NCI-H2196 treated with DMSO at 0.1 percent for 48 hours (cell line): ENCODE measurements at regions not wholly inside any gene's neighbourhood (a gene's known extent, or its start where the extent isn't known, plus 50 kb on each side); places are given as distances from the start of the nearest gene placed in this dataset.
"Not testable (repeated sequence)": the region's sequence is repeated elsewhere in the genome, so short reads cannot be mapped to it uniquely, and the experiment has no call there.

Source experiments
- DNase-seq: peaks from one replicate; lab custom pipeline; 2025; ENCODE audit not compliant: unreplicated experiment; lab: John Stamatoyannopoulos, UW

GRCh38 chr6:90463359-90463758, 123.5 kb downstream of the MAP3K7 start:
- no peak for DNase-seq

- DNase-seq, result no peak
Observed at GRCh38 chr6:90462102-90462501, 124.8 kb downstream of the MAP3K7 start.

- DNase-seq, result no peak
Observed at GRCh38 chr6:90461383-90461782, 125.5 kb downstream of the MAP3K7 start.

GRCh38 chr6:90460051-90460450, 126.8 kb downstream of the MAP3K7 start:
- no peak for DNase-seq

GRCh38 chr6:90459225-90459758, 127.6 kb downstream of the MAP3K7 start:
- no peak for DNase-seq

GRCh38 chr6:90458353-90459224, 128.3 kb downstream of the MAP3K7 start:
- DNase-seq, result no peak

GRCh38 chr6:90457867-90458259, 129.0 kb downstream of the MAP3K7 start:
- no peak for DNase-seq

- DNase-seq, result not testable (repeated sequence)
Observed at GRCh38 chr6:90456997-90457866, 129.6 kb downstream of the MAP3K7 start.

GRCh38 chr6:90456001-90456400, 130.9 kb downstream of the MAP3K7 start:
- no peak for DNase-seq

GRCh38 chr6:90454836-90455427, 131.9 kb downstream of the MAP3K7 start:
- DNase-seq, result no peak

- no peak for DNase-seq
Observed at GRCh38 chr6:90450268-90450953, 136.5 kb downstream of the MAP3K7 start.

GRCh38 chr6:90449311-90449710, 137.6 kb downstream of the MAP3K7 start:
- DNase-seq, result no peak

GRCh38 chr6:90448836-90449235, 138.0 kb downstream of the MAP3K7 start:
- DNase-seq, result no peak

GRCh38 chr6:90446164-90446563, 140.7 kb downstream of the MAP3K7 start:
- DNase-seq, result no peak

GRCh38 chr6:90445533-90446108, 141.3 kb downstream of the MAP3K7 start:
- DNase-seq, result no peak

GRCh38 chr6:90444160-90444714, 142.6 kb downstream of the MAP3K7 start:
- no peak for DNase-seq

- no peak for DNase-seq
Observed at GRCh38 chr6:90442366-90442765, 144.5 kb downstream of the MAP3K7 start.

- DNase-seq, result no peak
Observed at GRCh38 chr6:90440586-90441283, 144.1 kb upstream of the BACH2 start.

GRCh38 chr6:90439586-90439985, 142.9 kb upstream of the BACH2 start:
- DNase-seq, result no peak
